ACC112 (cell line): ENCODE measurements at regions not wholly inside any gene's neighbourhood (a gene's known extent, or its start where the extent isn't known, plus 50 kb on each side); places are given as distances from the start of the nearest gene placed in this dataset.

ENCODE experiments used
- H2AFZ ChIP-seq: fragments of 200-600 bp; sonication (generic); one replicate; pipeline ENCODE4 v1.6.0; 2017; ENCODE audit warnings: antibody characterized with exemption, low read length; ENCODE audit not compliant: unreplicated experiment
- H3K27ac ChIP-seq: fragments of 200-600 bp; sonication (generic); 2 replicates; pipeline ENCODE4 v1.5.1; 2014; ENCODE audit warnings: low read depth, mild to moderate bottlenecking, antibody characterized with exemption, low read length, moderate library complexity
- H3K27me3 ChIP-seq: fragments of 200-600 bp; sonication (generic); 2 replicates; pipeline ENCODE4 v1.6.1; 2014; ENCODE audit warnings: mild to moderate bottlenecking, antibody characterized with exemption, low read length, moderate library complexity, mixed read lengths; ENCODE audit not compliant: insufficient read depth
- H3K36me3 ChIP-seq: fragments of 200-600 bp; sonication (generic); 2 replicates; pipeline ENCODE4 v1.6.1; 2016; ENCODE audit warnings: mild to moderate bottlenecking, antibody characterized with exemption, low read length, moderate library complexity, mixed read lengths; ENCODE audit not compliant: insufficient read depth
- H3K4me1 ChIP-seq: fragments of 200-600 bp; sonication (generic); one replicate; pipeline ENCODE4 v1.6.1; 2016; ENCODE audit warnings: low read length, mixed read lengths; ENCODE audit not compliant: insufficient read depth, unreplicated experiment, control insufficient read depth
- H3K4me3 ChIP-seq: fragments of 200-600 bp; sonication (generic); 2 replicates; pipeline ENCODE4 v1.5.1; 2014; ENCODE audit warnings: mild to moderate bottlenecking, low read depth, low read length
- H3K79me2 ChIP-seq: fragments of 200-600 bp; sonication (generic); one replicate; pipeline ENCODE4 v1.6.0; 2016; ENCODE audit warnings: low read length; ENCODE audit not compliant: control insufficient read depth, unreplicated experiment, insufficient read depth

GRCh38 chr7:68015122-68015977, 1018.7 kb downstream of the TYW1 start:
- Histone ChIP-seq H3K36me3 (no peaks in the 10 kb centered on the region), H3K4me1 (no peaks in the 10 kb centered on the region), H3K79me2 (no peaks in the 10 kb centered on the region), H3K27me3 (no peaks in the 10 kb centered on the region), H3K27ac (no peak overlapping the region), H3K4me3 (no peak overlapping the region), H2AFZ (no peak overlapping the region)

- H2AFZ ChIP-seq, result no peak overlapping the region
- H3K27me3 ChIP-seq, result no peaks in the 10 kb centered on the region
- H3K36me3 ChIP-seq, result no peaks in the 10 kb centered on the region
- no peak overlapping the region for H3K27ac ChIP-seq
- H3K4me3 ChIP-seq, result no peak overlapping the region
- H3K4me1 ChIP-seq, result no peaks in the 10 kb centered on the region
- no peaks in the 10 kb centered on the region for H3K79me2 ChIP-seq
Observed at GRCh38 chr7:68015978-68016532, 1019.4 kb downstream of the TYW1 start.

DNA sequence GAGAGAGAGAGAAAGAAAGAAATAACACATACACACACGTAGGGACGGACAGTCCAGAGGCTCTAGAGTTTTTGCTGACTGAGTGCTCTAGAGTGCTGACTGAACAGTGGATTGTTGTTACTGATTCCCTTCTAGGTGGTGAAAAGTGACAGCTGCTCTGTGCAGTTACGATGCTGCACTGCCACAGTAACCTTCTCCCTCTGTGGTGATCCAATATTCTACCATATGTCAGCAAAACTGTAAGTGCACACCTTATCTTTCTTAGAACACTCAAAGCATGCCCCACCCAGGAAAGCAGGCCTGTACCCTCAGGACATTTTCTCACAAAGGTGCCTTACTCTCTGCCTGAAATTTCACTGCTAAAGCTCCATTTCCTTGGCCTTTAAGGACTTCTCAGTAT, 1023.5 kb downstream of the TYW1 start:
- no peaks in the 10 kb centered on the region for H3K4me1 ChIP-seq
- H3K4me3 ChIP-seq, result no peak overlapping the region
- no peak overlapping the region for H3K27ac ChIP-seq
- no peaks in the 10 kb centered on the region for H3K79me2 ChIP-seq
- H3K36me3 ChIP-seq, result no peaks in the 10 kb centered on the region
- H3K27me3 ChIP-seq, result no peaks in the 10 kb centered on the region
- H2AFZ ChIP-seq, result no peak overlapping the region

GRCh38 chr7:68025369-68025768, 1028.7 kb downstream of the TYW1 start:
- H3K4me1 ChIP-seq, result no peaks in the 10 kb centered on the region
- H3K27me3 ChIP-seq, result no peaks in the 10 kb centered on the region
- H3K27ac ChIP-seq, result no peak overlapping the region
- no peak overlapping the region for H2AFZ ChIP-seq
- H3K79me2 ChIP-seq, result no peaks in the 10 kb centered on the region
- H3K36me3 ChIP-seq, result no peaks in the 10 kb centered on the region
- H3K4me3 ChIP-seq, result no peak overlapping the region

DNA sequence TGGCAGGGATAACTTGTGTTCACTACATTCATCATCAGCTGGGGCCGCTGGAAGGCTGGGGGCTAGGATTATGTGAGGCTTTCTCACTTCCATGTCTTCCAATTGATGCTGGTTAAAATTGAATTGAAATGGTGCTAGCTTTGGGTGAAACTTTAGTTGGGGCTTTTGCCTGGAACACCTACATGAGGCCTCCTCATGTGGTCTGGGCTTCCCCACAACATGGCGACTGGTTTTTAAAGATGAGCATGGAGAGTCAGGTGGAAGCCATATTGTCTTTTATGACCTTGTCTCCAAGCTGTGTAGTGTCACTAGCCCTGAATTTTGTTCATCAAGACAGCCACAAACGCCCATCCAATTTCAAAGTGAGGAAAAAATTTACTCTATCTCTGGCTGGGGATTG, 1033.9 kb downstream of the TYW1 start:
- H3K36me3 ChIP-seq, result no peaks in the 10 kb centered on the region
- H3K79me2 ChIP-seq, result no peaks in the 10 kb centered on the region
- H3K27ac ChIP-seq, result no peak overlapping the region
- no peak overlapping the region for H2AFZ ChIP-seq
- H3K4me1 ChIP-seq, result no peaks in the 10 kb centered on the region
- H3K27me3 ChIP-seq, result no peaks in the 10 kb centered on the region
- no peak overlapping the region for H3K4me3 ChIP-seq

DNA sequence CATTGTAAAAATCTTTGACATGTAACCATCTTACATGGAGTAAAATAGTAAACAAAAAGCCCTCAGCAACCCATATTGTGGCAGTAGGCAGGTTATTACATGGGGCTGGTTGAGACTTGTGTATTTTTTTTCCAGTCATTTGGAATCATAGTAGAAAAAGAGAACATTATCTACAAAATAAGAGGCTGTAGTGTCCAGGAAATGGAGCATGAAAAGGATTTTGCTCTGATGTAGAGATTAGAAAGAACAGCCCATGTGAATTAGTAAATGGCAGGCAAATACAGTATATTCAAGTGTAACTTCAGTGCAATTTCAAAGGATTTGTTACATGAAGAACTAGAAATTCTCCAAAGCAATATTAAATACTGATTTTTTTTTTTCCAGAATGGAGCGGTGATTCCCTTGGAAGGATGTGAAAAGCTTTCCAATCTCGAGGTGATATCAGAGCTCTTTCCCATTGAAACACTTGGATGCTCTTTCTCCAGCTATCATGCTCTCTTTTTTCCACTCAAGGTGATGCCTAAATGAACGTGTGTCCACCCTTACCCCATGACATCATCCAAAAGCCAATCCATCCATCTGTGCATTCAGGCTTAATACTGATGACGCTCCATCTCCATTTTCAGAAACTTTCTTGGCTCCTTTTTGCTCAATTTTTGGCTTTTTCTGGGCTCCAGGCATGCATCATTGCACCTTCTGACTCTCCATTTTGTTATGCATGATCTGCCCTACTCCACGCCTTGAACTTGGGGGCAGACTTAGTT, 1034.7 kb downstream of the TYW1 start:
- no peaks in the 10 kb centered on the region for H3K27me3 ChIP-seq
- H3K79me2 ChIP-seq, result no peaks in the 10 kb centered on the region

DNA sequence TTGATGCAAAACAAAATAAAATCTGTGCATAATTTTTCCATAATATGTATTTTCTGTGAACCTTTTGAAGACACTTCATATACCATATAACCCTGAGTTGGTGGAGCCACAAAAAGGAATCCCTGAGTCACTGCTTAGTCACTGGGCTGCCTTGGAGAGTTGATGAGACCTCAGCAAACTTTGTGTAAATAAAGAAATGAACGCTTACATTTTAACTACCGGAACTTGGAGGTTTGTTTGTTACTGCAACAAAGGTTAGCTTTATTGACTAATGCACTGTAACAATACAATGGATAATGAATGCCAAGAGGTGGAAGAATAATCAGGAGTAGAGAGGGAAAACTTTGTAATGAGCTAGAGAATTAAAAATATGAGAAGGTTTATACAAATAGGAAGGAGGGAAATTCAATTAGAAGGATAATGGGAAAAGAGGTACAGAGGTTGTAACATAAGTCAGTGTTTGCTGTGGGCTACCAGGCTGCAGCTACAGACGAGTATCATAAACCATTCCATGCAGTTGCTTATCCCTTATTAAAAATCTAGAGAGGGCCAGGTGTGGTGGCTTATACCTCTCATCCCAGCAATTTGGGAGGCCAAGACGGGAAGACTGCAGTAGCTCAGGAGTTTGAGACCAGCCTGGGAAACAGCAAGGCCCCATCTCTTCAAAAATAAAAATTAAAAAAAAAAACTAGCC, 1042.1 kb downstream of the TYW1 start:
- no peak overlapping the region for H2AFZ ChIP-seq
- no peaks in the 10 kb centered on the region for H3K27me3 ChIP-seq
- no peaks in the 10 kb centered on the region for H3K4me1 ChIP-seq
- no peaks in the 10 kb centered on the region for H3K36me3 ChIP-seq
- no peak overlapping the region for H3K4me3 ChIP-seq
- no peaks in the 10 kb centered on the region for H3K79me2 ChIP-seq
- no peak overlapping the region for H3K27ac ChIP-seq

More for the DNA sequence above, 1034.7 kb downstream of the TYW1 start:
- Histone ChIP-seq H3K27ac (no peak overlapping the region), H3K4me3 (no peak overlapping the region), H3K4me1 (no peaks in the 10 kb centered on the region), H2AFZ (no peak overlapping the region), H3K36me3 (no peaks in the 10 kb centered on the region)

DNA sequence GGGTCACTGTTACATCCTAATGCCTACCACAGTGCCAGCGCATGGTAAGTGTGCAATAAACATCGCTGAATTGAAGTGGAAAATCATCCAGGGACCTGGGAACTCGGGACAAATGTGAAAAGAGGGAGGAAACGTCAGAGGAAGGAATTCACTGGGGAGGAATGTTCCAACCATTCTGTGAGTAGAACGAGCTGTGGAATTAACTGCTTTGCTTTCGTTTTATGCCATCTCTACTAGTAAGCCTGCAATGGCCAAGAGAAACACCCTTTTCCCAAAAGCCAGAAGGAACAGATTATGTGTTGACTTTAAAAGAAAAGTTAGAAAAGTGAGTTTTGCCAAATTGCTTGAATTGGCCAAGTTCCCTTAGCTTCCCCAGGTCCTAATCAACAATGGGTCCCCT, 1044.9 kb downstream of the TYW1 start:
- no peaks in the 10 kb centered on the region for H3K36me3 ChIP-seq
- no peaks in the 10 kb centered on the region for H3K79me2 ChIP-seq
- no peak overlapping the region for H3K27ac ChIP-seq

GRCh38 chr7:68043546-68043945, 1046.9 kb downstream of the TYW1 start:
- H2AFZ ChIP-seq, result no peak overlapping the region
- H3K27ac ChIP-seq, result no peak overlapping the region
- no peak overlapping the region for H3K4me3 ChIP-seq
- no peaks in the 10 kb centered on the region for H3K27me3 ChIP-seq
- H3K4me1 ChIP-seq, result no peaks in the 10 kb centered on the region
- no peaks in the 10 kb centered on the region for H3K36me3 ChIP-seq
- no peaks in the 10 kb centered on the region for H3K79me2 ChIP-seq

More for the DNA sequence above, 1044.9 kb downstream of the TYW1 start:
- Histone ChIP-seq H3K4me3 (no peak overlapping the region), H2AFZ (no peak overlapping the region), H3K27me3 (no peaks in the 10 kb centered on the region), H3K4me1 (no peaks in the 10 kb centered on the region)

DNA sequence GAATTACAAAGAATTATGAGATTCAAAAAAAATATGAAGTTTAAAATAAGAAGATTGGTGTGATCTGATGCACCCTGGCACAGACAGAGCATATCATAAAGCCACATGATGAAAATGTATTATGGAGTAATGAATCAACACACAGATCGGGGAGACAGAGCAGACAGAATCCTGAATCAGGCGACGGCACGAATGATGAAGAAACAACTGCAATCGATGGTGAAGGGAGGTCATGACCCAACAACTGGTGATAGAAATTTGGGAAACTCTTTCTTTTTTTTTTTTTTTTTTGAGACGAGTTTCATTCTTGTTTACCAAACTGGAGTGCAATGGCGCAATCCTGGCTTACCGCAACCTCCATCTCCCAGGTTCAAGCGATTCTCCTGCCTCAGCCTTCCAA, 1054.0 kb downstream of the TYW1 start:
- Histone ChIP-seq H2AFZ (no peak overlapping the region), H3K4me1 (no peaks in the 10 kb centered on the region), H3K79me2 (no peaks in the 10 kb centered on the region), H3K27me3 (no peaks in the 10 kb centered on the region), H3K4me3 (no peak overlapping the region), H3K36me3 (no peaks in the 10 kb centered on the region), H3K27ac (no peak overlapping the region)
